NCI-H446 (cell line): ENCODE measurements at regions not wholly inside any gene's neighbourhood (a gene's known extent, or its start where the extent isn't known, plus 50 kb on each side); places are given as distances from the start of the nearest gene placed in this dataset.

Experiments used
- DNase-seq, 2 experiments: peaks; one replicate each; lab custom pipeline; 2025; lab: John Stamatoyannopoulos, UW

DNA sequence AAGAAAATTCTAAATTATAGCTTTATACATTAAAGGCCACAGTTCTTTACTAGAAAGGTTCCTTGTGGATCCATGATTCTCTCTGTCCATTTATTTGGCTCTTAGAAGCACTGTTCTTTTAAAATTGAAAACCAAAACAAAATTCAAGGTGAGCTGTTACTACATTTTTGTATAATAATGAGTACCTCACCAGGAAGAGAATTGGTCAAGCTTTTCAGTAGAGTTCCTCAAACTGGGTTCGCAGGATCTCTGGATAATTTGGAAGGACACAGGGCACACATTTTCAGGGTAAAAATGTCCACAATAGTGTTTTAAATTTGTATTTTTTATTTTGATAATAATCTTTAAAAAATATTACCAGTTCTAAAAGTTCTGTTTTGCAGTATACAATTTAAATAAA lies 93.0 kb downstream of the PPP1R3A start:
- DNase-seq: no peak

DNA sequence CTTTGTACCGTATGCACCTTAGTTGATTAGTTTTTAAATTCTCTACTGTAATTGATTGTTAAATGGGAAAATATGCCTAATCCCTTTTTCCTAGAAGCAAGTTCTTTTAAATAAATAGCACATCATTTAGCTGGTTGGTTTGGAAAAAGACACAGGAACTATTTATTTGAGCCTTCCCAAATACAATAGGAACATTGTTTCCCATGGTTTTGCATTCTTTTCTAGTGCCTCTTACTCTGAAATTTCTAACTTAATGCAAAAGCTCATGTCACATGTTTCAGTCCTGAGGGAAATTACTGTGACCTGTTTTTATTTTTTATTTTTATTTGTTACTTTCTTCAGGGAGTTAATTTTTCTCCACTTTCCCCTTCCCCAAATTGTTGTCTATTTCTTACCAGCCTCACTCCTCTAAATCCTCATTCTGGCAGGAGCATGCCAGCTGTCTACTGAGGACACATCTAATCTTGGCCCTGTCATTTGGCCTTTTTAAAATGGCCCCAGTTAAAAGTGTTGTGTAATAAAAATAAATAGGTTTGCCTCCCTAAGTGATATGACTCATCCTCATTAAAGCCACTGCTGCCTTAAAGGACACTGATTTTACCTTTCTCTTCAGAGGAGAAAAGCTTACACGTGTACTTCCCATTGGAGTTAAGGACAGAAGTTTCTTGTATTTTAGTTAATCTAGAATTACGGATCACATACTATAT lies 94.5 kb downstream of the PPP1R3A start:
- no peak for DNase-seq

DNA sequence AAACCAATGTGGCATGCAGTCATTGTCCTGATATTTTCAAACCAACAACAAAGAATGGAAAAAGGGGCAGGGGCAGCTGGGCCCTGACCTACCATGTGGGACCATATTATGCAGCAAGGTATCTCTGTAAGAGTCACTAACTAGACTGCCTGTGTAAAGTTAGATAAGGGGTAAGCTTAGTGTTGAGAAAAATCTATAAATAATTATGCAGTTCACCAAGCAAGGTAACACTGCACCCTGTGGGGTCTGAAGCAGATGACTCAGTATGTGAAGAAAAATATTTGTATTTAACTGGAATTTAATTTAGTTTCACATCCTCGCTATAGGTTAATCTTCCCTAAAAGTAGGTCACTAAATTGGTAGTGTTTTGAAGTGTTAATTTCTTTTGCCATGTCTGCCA lies 99.3 kb downstream of the PPP1R3A start:
- no peak for DNase-seq

DNA sequence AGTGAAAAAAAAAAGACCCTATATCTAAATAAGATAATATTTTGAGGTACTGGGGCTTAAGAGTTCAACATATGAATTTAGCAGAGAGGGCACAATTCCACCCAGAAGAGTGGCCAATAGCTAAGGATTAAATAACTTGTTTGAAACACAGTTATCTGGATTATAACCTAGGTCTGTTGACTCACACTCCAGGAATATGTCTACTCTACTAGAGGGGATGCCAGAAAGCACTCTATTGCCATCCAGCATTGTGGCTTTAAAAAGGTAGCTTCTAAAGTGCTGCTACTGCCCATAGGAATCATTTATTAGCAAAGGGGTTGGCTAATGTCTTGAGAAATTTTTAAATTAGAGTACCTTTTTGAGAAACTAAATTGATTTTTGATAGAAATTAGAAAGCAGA lies 102.2 kb downstream of the PPP1R3A start:
- DNase-seq: no peak

DNA sequence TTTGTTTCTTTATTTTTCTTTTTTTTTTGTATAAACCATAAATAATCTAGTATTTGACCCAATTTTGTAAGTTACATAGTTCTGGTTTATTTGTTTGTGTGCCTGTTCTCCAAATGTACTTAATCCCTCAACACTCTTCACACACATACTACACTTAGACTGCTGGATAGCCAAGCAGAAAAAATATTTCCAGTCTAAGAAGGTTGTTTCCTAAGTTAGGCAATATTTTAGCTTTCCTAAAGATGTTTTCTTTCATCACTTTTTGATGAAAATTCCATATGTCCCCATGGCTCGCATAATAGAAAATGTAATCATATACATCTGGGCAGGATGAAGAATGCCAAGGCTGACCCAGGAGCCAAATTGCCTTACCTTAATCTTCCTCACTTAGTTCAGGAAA lies 105.3 kb downstream of the PPP1R3A start:
- no peak for DNase-seq

DNA sequence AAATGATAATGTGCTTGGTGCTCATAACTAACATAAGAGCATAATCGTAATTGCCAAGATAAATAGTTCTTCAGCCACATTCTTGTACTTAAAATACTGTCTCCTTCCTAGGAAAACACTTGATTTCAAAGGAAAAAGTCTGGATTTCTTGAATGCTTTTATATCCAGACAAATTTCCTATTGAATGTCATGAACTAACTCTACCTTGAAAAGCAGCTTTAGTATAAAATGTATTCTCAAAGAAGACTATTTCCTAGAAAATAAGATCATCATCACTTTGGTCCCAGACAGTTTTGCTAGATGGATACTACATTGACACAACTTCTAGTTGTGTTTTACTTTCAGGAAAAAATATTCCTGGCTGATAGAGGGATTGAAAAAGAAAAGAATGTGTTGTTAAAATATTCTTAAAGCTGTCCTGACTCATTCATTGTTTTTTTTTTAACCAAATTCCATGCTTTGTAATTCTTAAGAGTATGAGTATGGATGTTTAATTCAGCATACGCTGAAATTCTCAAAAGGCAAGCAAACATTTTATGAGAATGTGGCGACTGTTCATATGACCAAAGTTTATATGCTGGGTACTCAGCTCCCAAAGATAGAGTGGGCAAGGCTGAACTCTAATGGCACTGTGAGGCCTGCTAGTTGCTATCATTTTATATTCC lies 106.1 kb downstream of the PPP1R3A start:
- DNase-seq: no peak

DNA sequence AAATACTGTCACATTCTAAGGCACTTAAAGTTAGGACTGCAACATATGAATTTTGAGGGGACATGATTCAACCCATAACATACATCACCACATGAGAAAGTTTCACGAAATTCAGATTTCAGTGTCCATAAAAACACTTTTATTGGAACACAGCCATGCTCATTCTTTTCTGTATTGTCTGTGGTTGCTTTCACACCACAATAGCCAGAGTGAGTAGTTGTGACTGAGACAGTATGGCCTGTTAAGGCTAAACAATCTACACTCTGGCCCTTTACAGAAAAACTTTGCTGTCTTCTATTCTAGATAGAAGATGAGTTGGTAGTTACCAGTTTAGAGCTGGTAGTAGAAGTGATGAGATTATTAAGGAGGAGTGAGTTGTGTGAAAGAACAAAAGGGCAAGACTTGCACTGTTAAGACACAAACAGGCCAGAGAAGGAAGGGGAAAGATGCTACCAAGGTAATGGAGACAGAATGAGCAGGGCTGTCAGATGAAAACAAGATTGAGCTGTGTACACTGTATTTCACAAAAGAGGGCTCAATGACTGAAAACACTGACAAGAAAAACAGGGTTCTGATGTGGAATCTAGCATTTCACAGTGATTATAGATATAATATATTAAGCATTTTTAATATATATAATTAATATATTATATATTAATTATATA lies 108.6 kb downstream of the PPP1R3A start:
- no peak for DNase-seq

DNA sequence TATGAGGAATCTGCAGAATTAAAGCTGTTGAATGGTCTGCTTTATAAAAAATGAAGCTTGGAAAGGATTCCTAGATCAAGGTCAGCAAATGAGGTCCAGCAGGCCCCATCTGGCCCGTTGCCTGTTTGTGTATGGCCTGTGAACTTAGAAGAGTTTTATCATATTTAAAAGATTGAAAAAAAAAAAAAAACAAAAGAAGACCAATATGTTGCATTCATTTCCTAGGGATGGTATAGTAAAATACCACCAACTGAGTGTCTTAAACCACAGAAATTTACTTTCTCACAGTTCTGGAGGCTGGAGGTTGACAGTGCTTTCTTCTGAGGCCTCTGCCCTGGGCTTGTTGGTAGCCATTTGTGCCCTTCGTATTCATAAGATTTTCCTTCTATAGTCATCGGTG lies 109.2 kb downstream of the PPP1R3A start:
- no peak for DNase-seq

DNA sequence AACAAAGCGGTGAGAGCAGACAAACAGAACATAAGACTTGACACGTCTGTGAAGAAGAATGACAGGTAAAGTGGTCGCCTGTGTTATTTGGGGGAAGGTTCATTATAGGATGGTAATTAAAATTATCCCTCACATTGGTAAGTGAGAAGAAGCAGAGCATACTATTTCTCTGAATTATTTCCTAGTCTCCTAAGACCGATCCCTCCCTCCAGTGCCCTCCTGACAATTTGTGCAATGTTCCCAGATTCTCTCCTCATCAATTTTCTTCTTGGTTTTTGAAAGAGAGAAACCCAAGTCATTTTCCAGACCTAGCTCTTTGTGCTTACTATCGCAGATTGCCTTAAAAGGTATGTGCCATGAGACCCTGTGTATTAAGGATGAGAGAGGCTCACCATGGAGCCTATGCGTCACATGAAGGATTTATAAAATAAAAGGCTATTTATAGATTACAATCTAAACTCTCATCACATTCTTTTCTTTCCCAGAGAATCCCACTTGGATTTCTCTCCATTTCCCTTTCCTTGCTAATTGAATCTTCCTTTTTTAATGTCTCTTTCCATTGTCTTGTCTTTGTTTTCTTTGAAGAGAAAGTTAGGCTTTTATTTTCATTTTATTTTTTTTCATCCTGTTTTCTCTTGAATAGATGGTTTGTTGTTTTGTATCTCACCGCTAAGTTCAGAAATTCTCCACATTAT lies 112.0 kb downstream of the PPP1R3A start:
- DNase-seq: no peak

DNA sequence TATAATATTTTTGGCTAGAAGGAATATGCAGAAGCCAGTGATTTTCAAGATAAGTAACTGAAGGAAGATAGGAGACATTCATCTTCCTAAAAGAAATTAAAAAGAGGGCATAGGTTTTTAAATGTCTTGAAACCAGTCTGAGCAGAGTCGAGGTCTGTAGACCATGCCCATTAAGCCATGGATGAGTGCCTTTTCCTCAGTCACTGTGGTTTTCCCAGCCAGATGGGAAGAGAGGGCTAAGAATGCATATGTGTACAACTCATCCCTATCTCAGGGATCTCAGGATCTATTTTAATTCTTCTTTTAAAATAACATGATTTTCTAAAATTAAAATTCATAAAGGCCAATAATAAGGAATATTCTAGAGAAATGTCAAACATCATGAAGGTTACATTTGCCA lies 112.8 kb downstream of the PPP1R3A start:
- no peak for DNase-seq

DNA sequence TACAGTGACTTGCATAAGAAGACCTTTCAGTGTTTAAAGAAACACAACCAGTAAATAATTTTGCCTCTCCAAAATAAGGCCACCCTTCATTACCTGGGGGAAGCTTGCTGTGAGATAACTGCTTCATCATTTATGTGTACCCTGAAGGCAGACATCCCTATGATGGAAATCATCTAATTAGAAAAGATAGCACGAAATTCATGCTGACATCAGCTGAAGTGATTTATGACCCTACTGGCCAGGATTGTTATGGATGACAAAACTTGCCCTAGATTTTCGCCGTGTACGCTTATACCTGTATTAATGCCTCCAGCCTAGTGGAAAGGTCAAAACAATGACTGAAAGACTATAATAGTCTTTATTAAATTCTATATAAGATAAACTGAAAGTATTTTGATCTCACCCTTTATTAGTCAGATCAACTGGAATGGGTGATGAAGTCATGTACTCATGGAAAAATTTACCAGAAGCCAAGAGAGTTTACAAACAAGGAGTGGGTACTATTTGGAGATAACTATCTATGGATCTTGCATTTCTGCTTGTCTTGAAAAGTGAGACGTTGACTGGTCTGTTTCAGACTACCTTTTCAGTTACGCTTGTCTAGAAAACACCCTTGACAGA lies 114.2 kb downstream of the PPP1R3A start:
- no peak for DNase-seq

DNA sequence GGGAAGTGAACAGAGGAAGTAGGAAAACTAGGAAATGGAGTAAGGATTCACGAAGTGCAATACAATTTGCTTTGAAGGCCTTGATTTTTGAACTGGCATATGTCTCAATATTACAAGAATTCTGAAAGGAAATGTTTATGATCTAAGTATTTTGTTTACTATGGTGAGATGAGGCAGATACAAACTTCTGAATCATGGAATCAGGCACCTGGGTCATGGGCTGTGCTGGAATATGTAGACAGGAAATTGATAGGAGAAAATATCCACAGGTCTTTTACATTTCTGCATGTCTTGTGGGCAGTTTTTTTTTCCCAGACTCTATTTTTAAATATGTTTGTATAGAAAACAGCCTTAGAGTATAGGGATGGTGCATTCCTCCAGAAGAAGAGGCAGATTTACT lies 117.1 kb downstream of the PPP1R3A start:
- no peak for DNase-seq

DNA sequence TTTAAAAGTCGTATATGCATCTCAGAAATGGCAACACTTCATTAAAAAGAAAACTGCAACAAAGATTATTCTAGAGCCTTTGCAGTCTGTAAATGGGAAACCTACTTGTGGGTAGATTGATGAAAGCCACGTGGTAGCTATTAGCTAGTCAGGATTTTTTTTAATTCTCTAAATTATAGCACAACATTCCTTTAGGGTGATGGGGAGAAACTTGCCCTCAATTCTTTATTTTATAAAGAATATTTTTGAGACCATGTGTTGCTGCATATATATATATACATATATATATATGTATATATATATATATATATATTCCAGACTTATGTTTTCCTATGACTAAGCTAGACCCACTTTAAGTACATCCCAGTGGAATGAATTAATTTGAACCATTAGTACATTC lies 118.0 kb downstream of the PPP1R3A start:
- DNase-seq: no peak

DNA sequence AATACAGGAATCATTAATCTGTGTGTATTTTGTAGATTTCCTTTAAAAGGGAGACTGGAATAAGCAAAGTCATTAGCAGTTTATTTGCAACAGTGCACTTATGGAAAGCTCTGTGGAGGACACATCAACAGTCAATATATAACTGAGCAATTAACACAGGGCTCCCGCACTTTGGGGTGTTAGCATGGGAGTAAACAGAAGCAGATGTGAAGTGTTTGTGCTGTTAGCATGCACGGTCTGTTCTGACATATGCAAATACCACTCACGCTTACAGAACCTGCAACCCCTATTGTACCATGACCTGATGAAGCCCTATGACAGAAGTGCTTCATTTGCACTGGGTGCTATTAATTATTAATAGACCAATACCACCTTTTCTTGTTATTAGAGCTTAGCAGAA lies 118.9 kb downstream of the PPP1R3A start:
- DNase-seq: no peak

DNA sequence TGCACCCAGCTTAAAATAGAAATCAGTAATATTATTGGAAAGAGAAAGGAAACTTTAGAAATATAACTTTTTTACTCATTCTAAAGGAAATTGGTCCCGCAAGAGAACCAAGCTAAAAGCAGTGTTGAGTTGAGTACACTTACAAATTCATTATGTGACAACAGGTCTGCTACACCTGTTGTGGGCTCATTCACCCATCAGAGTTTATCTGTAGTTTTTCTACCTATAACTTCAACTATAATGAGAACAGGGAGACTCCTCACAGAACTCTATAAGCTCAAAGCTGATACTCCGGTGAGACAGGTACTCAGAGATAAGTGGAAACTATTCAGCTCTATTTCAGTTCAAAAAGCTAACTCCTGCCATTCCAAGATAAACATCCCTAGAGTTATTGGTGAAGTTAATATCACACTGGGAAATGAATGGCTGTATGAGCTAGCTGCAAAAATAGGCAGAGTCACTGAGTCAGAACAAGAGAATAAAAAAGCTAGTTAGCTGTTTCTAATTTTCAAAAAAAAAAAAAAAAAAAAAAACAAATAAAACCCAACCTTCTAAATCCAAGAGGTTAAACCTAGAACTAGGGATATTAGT lies 121.3 kb downstream of the PPP1R3A start:
- DNase-seq: no peak

DNA sequence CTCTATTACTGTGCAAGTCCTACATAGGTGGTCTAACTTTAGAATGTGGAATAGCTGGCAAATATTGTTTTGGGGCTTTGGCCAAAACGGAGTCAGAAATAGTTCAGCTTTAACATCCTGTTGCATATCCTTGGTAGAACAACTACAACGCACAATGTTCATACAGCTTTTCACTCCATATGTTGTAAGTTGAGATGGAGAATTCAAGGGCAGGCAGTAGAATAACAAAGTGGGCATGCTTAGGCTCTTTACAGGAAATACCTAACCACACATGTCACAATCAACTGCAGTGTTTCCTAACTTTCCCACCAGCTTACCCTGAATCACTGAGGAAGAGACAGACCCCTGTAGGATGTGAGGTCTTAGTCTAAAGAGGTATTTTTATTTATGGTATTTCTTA lies 122.3 kb downstream of the PPP1R3A start:
- DNase-seq: no peak

DNA sequence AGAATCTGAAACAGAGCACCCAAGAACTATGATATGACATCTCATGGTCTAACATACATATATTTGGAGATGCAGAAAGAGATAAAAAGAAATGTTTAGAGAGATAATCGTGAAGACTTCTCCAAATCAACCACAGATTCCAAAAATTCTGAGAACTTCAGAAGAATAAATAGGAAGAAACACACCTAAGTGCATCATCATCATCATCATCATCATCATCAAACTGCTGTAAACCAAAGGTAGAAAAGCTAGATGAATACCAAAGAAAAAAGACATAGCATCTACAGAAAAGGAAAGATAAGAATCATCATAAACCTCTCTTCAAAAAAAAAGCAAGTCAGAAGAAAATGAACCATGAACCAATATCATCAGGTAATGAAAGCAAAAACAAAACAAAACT lies 124.2 kb downstream of the PPP1R3A start:
- DNase-seq: no peak

DNA sequence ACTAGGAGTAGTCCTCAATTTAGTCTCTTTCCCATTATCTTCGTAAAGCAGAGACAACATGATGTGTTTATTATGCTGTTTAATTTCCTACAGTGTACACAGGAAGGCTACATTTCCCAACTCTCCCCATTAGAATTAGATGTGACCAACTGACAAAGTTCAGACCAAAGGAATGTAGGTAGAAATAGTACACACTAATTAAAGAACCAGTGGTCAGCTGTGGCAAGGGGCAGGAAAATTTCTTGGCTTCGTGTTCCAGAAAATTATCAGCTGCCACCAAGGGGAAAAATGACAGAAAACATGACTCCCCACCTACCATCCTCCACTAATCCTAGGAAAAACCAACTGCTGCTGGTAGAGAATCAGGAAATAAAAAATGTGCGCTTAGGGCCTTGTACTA lies 125.6 kb downstream of the PPP1R3A start:
- no peak for DNase-seq

DNA sequence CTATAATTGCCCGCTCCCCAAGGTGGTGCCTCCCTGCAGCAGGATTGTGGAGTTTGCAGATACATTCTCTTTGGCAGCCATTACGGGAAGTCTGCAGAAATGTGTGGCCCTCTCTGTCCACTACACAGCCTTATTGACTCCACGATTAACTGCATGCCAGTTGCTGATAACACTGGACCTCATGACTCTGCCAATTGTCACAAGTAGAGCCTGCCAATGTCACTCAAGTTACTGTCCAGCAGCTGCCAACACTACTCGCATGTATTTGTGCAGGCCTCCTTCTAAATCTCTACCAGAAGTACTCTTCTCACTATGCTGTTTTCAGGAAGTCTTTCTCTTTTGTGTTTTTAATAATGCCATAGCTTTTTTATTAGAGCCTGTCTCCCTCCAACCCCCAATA lies 128.8 kb downstream of the PPP1R3A start:
- DNase-seq: no peak

DNA sequence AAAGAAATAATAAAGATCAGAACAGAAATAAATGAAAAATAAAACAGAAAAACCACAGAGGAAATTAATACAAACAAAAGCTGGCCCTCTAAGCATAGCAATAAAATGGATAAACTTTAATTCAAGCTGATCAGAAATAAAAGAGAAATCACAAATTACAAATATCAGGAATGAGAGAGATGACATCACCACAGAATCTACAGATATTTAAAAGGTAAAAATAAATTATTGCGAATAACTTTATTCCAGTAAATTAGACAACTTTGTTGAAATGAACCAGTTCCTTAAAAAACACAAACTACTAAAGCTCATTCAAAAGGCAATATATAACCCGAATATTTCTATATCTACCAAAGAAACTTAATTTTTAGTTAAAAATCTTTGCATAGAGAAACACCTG lies 131.7 kb downstream of the PPP1R3A start:
- no peak for DNase-seq

DNA sequence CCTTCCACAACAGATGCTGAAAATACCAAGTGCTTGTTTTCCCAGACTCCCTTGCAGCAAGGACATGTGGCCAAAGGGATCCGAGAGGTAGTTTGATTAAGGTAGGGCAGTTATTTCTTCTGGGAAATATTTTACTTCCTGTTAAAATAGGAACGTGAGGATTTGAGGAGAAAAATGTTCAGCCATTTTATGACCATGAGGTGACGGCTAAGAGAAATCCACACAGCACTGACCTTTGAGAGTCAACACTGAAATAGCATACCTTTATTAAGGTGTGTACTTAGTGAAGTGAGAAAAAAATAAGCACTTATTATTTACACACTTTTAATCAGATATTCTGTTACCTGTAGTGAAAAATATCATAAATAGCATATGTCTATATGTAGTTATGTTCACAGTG lies 133.9 kb downstream of the PPP1R3A start:
- no peak for DNase-seq

DNA sequence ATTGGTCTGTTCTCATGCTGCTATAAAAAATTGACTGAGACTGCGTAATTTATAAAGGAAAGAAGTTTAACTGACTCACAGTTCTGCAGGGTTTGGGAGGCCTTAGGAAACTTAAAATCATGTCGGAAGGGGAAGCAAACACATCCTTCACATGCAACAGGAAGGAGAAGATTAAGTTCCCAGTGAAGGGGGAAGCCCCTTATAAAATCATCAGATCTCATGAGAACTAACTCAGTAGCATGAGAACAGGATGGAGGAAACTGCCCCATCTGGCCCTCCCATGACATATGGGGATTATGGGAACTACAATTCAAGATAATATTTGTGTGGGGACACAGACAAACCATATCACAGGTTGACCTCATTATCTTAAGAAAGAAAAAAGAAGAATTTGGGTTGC lies 134.5 kb downstream of the PPP1R3A start:
- DNase-seq: no peak
